ENCODE measurements at regions not wholly inside any gene's neighbourhood (a gene's known extent, or its start where the extent isn't known, plus 50 kb on each side); places are given as distances from the start of the nearest gene placed in this dataset.

GRCh38 chr11:104826772-104827171, 71.5 kb downstream of the CASP12 start:
- TF ChIP-seq CTCF (IDR thresholded peaks at IDR 0.05; ENCODE audit: low read depth, low read length), result no peak
- no peak for TF ChIP-seq POLR2A (IDR thresholded peaks at IDR 0.05; ENCODE audit: extremely low read depth, insufficient read length)
